HepG2 (cell line): ENCODE measurements at regions not wholly inside any gene's neighbourhood (a gene's known extent, or its start where the extent isn't known, plus 50 kb on each side); places are given as distances from the start of the nearest gene placed in this dataset.
A peak's percentile ranks its signal among the peaks of the same experiment; 100 is the strongest.

ENCODE experiments used
- BHLHE40 ChIP-seq: IDR thresholded peaks from 2 replicates; pipeline ENCODE4 v1.6.1; 2011; ENCODE audit warnings: low read length, improper control_type of control experiment
- ERF ChIP-seq: IDR thresholded peaks from 2 replicates; pipeline ENCODE4 v1.6.1; 2018; ENCODE audit warnings: missing biosample characterization, missing genetic modification reagents
- FOXM1 ChIP-seq: sonication (generic); formaldehyde crosslinking; IDR thresholded peaks from 2 replicates; pipeline ENCODE4 v1.5.0; 2020; ENCODE audit warnings: missing genetic modification reagents
- GATAD2A ChIP-seq: IDR thresholded peaks from 2 replicates; pipeline ENCODE4 v1.6.1; 2016
- GLI4 ChIP-seq: sonication (generic); formaldehyde crosslinking; IDR thresholded peaks from 2 replicates; pipeline ENCODE4 v1.5.1; 2020; ENCODE audit warnings: missing genetic modification reagents, mild to moderate bottlenecking, moderate library complexity, borderline replicate concordance
- KLF6 ChIP-seq: IDR thresholded peaks from 2 replicates; pipeline ENCODE4 v1.8.0; 2016; ENCODE audit warnings: missing biosample characterization, missing genetic modification reagents
- POGZ ChIP-seq: sonication (generic); formaldehyde crosslinking; IDR thresholded peaks from 2 replicates; pipeline ENCODE4 v1.4.0; 2020; ENCODE audit warnings: mild to moderate bottlenecking, missing genetic modification reagents
- PRMT3 ChIP-seq: sonication (generic); formaldehyde crosslinking; IDR thresholded peaks from 2 replicates; pipeline ENCODE4 v1.8.1; 2022; ENCODE audit warnings: low read depth, mild to moderate bottlenecking, moderate library complexity, missing genetic modification reagents, borderline replicate concordance
- RARA ChIP-seq: IDR thresholded peaks from 2 replicates; pipeline ENCODE4 v1.6.1; 2016; ENCODE audit warnings: missing genetic modification reagents, missing compliant biosample characterization
- ZBTB38 ChIP-seq: sonication (generic); formaldehyde crosslinking; IDR thresholded peaks from 2 replicates; pipeline ENCODE4 v1.5.1; 2020; ENCODE audit warnings: mild to moderate bottlenecking, missing genetic modification reagents
- ZNF782 ChIP-seq: sonication (generic); formaldehyde crosslinking; IDR thresholded peaks from 2 replicates; pipeline ENCODE4 v1.4.0; 2020; ENCODE audit warnings: missing genetic modification reagents, mild to moderate bottlenecking, borderline replicate concordance
- ZNF850 ChIP-seq: sonication (generic); formaldehyde crosslinking; conservative IDR thresholded peaks from 2 replicates; pipeline ENCODE4 v1.9.0; 2021; ENCODE audit warnings: mild to moderate bottlenecking, missing genetic modification reagents
- ZNF883 ChIP-seq: sonication (generic); formaldehyde crosslinking; IDR thresholded peaks from 2 replicates; pipeline ENCODE4 v1.5.1; 2020; ENCODE audit warnings: mild to moderate bottlenecking, missing genetic modification reagents; ENCODE audit errors: not compliant biosample characterization
- TF ChIP-seq, protein P1 (sequence below): sonication (generic); formaldehyde crosslinking; IDR thresholded peaks from 2 replicates; pipeline ENCODE4 v1.9.0; 2021; ENCODE audit warnings: mild to moderate bottlenecking, missing genetic modification reagents
- TF ChIP-seq, protein P2 (sequence below): sonication (generic); formaldehyde crosslinking; IDR thresholded peaks from 2 replicates; pipeline ENCODE4 v1.5.0; 2020; ENCODE audit warnings: missing genetic modification reagents, mild to moderate bottlenecking, borderline replicate concordance
- TF ChIP-seq, protein P3 (sequence below): sonication (generic); formaldehyde crosslinking; IDR thresholded peaks from 2 replicates; pipeline ENCODE4 v1.5.0; 2020; ENCODE audit warnings: missing genetic modification reagents

DNA sequence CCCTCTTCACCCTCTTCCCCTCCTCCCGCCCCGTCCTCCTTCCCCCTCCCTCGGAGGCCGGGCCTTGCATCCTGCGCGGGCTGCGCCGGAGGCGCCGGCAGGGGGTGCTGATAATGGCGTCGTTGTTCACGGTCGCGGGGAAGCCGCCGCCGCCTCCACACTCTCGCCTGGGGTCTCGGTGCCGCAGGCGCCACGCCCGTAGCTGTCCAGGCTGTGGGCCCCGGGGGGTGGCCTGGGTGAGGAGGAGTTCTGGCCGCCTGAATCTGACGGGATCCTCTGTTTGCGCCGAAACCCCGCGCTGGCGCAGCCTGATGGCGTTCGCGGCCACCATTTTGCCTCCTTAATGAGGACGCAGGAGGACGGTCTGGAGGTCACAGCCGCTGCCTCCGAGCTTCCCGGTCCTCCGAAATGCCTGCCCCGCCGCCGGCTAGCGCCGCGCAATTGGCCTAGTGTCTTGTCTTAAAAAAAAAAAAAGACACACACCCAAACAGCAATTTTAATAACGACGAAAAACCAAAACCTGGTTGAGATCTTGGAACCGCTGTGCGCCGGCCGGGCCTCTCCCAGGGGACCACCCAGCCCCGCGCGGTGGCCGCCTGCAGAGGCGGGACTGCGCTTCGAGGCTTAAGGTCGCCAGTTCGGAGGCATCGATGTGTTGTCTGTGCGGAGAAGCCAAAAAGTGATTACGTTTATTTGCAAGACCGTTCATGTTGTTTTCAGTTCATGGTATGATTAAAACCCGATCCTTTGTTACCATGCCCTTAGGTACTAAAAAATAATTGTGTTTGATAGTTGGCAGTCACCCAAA, 106.6 kb upstream of the HNRNPU start (continued):
- peak; percentile 17; the same call in 1 of the 2 replicates for TF ChIP-seq ERF (CRISPR knock-in tag)
- TF ChIP-seq, protein P1, sequence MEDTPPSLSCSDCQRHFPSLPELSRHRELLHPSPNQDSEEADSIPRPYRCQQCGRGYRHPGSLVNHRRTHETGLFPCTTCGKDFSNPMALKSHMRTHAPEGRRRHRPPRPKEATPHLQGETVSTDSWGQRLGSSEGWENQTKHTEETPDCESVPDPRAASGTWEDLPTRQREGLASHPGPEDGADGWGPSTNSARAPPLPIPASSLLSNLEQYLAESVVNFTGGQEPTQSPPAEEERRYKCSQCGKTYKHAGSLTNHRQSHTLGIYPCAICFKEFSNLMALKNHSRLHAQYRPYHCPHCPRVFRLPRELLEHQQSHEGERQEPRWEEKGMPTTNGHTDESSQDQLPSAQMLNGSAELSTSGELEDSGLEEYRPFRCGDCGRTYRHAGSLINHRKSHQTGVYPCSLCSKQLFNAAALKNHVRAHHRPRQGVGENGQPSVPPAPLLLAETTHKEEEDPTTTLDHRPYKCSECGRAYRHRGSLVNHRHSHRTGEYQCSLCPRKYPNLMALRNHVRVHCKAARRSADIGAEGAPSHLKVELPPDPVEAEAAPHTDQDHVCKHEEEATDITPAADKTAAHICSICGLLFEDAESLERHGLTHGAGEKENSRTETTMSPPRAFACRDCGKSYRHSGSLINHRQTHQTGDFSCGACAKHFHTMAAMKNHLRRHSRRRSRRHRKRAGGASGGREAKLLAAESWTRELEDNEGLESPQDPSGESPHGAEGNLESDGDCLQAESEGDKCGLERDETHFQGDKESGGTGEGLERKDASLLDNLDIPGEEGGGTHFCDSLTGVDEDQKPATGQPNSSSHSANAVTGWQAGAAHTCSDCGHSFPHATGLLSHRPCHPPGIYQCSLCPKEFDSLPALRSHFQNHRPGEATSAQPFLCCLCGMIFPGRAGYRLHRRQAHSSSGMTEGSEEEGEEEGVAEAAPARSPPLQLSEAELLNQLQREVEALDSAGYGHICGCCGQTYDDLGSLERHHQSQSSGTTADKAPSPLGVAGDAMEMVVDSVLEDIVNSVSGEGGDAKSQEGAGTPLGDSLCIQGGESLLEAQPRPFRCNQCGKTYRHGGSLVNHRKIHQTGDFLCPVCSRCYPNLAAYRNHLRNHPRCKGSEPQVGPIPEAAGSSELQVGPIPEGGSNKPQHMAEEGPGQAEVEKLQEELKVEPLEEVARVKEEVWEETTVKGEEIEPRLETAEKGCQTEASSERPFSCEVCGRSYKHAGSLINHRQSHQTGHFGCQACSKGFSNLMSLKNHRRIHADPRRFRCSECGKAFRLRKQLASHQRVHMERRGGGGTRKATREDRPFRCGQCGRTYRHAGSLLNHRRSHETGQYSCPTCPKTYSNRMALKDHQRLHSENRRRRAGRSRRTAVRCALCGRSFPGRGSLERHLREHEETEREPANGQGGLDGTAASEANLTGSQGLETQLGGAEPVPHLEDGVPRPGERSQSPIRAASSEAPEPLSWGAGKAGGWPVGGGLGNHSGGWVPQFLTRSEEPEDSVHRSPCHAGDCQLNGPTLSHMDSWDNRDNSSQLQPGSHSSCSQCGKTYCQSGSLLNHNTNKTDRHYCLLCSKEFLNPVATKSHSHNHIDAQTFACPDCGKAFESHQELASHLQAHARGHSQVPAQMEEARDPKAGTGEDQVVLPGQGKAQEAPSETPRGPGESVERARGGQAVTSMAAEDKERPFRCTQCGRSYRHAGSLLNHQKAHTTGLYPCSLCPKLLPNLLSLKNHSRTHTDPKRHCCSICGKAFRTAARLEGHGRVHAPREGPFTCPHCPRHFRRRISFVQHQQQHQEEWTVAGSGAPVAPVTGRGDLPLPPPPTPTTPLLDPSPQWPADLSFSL: no peak; the same call in 1 of the 2 replicates
- peak; percentile 43 for TF ChIP-seq RARA (CRISPR knock-in tag)
- TF ChIP-seq BHLHE40: 0 out of 2 replicates have a peak, but pooled peaks have one; percentile 4
- TF ChIP-seq ZNF782: no peak; the same call in 1 of the 2 replicates
- peak; percentile 35; the same call in 1 of the 2 replicates for TF ChIP-seq GLI4 (CRISPR knock-in tag)
- TF ChIP-seq POGZ: peak; percentile 78; the same call in 1 of the 2 replicates
- TF ChIP-seq GATAD2A (CRISPR knock-in tag): peak; percentile 38
- TF ChIP-seq ZNF883: peak; percentile 35
- 0 out of 2 replicates have a peak, but pooled peaks have one; percentile 44 for TF ChIP-seq PRMT3 (CRISPR knock-in tag)
- TF ChIP-seq, protein P2, sequence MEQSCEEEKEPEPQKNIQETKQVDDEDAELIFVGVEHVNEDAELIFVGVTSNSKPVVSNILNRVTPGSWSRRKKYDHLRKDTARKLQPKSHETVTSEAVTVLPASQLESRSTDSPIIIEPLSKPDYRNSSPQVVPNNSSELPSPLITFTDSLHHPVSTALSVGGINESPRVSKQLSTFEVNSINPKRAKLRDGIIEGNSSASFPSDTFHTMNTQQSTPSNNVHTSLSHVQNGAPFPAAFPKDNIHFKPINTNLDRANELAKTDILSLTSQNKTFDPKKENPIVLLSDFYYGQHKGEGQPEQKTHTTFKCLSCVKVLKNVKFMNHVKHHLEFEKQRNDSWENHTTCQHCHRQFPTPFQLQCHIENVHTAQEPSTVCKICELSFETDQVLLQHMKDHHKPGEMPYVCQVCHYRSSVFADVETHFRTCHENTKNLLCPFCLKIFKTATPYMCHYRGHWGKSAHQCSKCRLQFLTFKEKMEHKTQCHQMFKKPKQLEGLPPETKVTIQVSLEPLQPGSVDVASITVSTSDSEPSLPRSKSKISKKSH: peak; percentile 87
- TF ChIP-seq, protein P3, sequence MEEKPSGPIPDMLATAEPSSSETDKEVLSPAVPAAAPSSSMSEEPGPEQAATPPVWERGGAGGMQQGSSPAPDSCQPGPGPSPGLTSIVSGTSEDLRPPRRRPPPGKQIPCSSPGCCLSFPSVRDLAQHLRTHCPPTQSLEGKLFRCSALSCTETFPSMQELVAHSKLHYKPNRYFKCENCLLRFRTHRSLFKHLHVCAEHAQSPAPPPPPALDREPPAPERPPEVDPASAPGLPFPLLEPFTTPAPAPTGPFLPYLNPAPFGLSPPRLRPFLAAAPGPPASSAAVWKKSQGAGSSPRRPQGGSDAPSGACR (CRISPR knock-in tag): peak; percentile 55; the same call in 1 of the 2 replicates
- no peak for TF ChIP-seq ZNF850 (CRISPR knock-in tag)
- no peak for TF ChIP-seq FOXM1 (CRISPR knock-in tag)
- TF ChIP-seq ZBTB38 (CRISPR knock-in tag): no peak; the same call in 1 of the 2 replicates
- no peak for TF ChIP-seq KLF6 (CRISPR knock-in tag)
